ENCODE measurements at regions not wholly inside any gene's neighbourhood (a gene's known extent, or its start where the extent isn't known, plus 50 kb on each side); places are given as distances from the start of the nearest gene placed in this dataset.

DNA sequence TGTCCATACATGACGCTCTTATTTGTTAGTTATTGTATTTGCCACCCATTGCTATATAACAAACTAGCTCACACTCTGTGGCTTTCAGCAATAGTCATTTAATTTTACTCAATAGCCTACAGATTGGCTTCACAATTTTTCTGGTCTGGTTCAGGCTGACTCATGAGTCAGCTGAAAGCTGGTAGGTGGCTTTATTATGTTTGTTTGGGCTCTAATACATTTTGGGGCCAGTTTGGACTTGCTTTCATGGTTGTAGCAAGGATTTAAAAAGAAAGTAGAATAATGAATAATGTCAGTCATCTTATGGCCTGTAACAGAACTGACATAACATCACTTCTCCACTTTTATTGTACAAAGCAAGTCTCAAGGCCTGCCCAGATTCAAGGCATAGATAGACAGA lies 338.7 kb downstream of the LRRIQ3 start:
- Mint-ChIP-seq H3K27me3 (ENCODE audit: insufficient read depth, low read depth, poor library complexity) (peaks cover 1% of the 10 kb centered on the region), H3K27ac (no peak overlapping the region), H3K36me3 (ENCODE audit: low read depth) (no peaks in the 10 kb centered on the region), H3K4me3 (no peak overlapping the region), H3K4me1 (no peaks in the 10 kb centered on the region), H3K9me3 (no peaks in the 10 kb centered on the region)
- H3K27ac ChIP-seq (ENCODE audit: low read depth) = no peak overlapping the region
- H3K4me3 ChIP-seq = no peak overlapping the region
- ATAC-seq = no peak
- no peak overlapping the region for H3K4me2 ChIP-seq
- H4K20me1 ChIP-seq (replicated peaks; ENCODE audit: insufficient read depth) = no peaks in the 10 kb centered on the region
- no peak for TF ChIP-seq POLR2AphosphoS5 (IDR thresholded peaks at IDR 0.05; ENCODE audit: low read depth)
- TF ChIP-seq EZH2 (IDR thresholded peaks at IDR 0.05; ENCODE audit: low read depth, unreplicated experiment) = no peak
- no peak for TF ChIP-seq JUNB (IDR thresholded peaks at IDR 0.05; ENCODE audit: unreplicated experiment)
- TF ChIP-seq, protein P1, sequence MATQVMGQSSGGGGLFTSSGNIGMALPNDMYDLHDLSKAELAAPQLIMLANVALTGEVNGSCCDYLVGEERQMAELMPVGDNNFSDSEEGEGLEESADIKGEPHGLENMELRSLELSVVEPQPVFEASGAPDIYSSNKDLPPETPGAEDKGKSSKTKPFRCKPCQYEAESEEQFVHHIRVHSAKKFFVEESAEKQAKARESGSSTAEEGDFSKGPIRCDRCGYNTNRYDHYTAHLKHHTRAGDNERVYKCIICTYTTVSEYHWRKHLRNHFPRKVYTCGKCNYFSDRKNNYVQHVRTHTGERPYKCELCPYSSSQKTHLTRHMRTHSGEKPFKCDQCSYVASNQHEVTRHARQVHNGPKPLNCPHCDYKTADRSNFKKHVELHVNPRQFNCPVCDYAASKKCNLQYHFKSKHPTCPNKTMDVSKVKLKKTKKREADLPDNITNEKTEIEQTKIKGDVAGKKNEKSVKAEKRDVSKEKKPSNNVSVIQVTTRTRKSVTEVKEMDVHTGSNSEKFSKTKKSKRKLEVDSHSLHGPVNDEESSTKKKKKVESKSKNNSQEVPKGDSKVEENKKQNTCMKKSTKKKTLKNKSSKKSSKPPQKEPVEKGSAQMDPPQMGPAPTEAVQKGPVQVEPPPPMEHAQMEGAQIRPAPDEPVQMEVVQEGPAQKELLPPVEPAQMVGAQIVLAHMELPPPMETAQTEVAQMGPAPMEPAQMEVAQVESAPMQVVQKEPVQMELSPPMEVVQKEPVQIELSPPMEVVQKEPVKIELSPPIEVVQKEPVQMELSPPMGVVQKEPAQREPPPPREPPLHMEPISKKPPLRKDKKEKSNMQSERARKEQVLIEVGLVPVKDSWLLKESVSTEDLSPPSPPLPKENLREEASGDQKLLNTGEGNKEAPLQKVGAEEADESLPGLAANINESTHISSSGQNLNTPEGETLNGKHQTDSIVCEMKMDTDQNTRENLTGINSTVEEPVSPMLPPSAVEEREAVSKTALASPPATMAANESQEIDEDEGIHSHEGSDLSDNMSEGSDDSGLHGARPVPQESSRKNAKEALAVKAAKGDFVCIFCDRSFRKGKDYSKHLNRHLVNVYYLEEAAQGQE (IDR thresholded peaks at IDR 0.05; ENCODE audit: unreplicated experiment) = no peak
- TF ChIP-seq EZH2phosphoT487 (IDR thresholded peaks at IDR 0.05; ENCODE audit: unreplicated experiment) = no peak
- no peak for TF ChIP-seq STAT1 (IDR thresholded peaks at IDR 0.05; ENCODE audit: unreplicated experiment)
- no peak for DNase-seq (ENCODE audit: low spot score)
- H3F3A ChIP-seq (replicated peaks; ENCODE audit: low read depth) = no peaks in the 10 kb centered on the region
- no peaks in the 10 kb centered on the region for H3K4me1 ChIP-seq (ENCODE audit: insufficient read depth)
- no peak overlapping the region for H2AFZ ChIP-seq
- no peaks in the 10 kb centered on the region for H3K79me2 ChIP-seq (replicated peaks; ENCODE audit: insufficient read depth)
- no peaks in the 10 kb centered on the region for H3K9me2 ChIP-seq (ENCODE audit: insufficient read depth)
- no peaks in the 10 kb centered on the region for H3K36me3 ChIP-seq (ENCODE audit: insufficient read depth)
- no peaks in the 10 kb centered on the region for H3K27me3 ChIP-seq (ENCODE audit: insufficient read depth)

DNA sequence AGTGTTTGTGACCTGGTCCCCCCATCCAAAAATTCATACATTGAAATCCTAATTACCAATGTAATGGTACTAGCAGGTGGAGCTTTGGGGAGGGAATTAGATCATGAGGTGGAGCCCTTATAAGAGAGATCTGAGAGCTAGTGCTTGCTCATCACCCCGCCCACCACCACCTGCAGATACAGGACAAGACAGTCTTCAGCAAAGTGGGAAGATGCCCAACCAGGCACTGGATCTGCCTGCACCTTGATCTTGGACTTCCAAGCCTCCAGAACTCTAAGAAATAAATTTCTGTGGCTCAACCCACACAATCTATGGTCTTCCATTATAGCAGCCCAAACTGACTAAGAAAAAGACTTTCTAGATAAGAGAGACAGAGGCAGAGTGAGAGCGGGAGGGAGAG lies 343.4 kb downstream of the LRRIQ3 start:
- H3K4me1 ChIP-seq (ENCODE audit: insufficient read depth) = no peaks in the 10 kb centered on the region
- no peak overlapping the region for H3K27ac Mint-ChIP-seq
- no peaks in the 10 kb centered on the region for H3K79me2 ChIP-seq (replicated peaks; ENCODE audit: insufficient read depth)
- H4K20me1 ChIP-seq (replicated peaks; ENCODE audit: insufficient read depth) = no peaks in the 10 kb centered on the region
- DNase-seq (ENCODE audit: low spot score) (no peak), ATAC-seq (no peak)
- no peaks in the 10 kb centered on the region for H3K9me3 Mint-ChIP-seq
- H3K36me3 Mint-ChIP-seq (ENCODE audit: low read depth) = no peaks in the 10 kb centered on the region
- no peaks in the 10 kb centered on the region for H3F3A ChIP-seq (replicated peaks; ENCODE audit: low read depth)
- no peak overlapping the region for H3K4me3 ChIP-seq
- H3K4me3 Mint-ChIP-seq = no peak overlapping the region
- H3K9me2 ChIP-seq (ENCODE audit: insufficient read depth) = no peaks in the 10 kb centered on the region
- no peak overlapping the region for H3K4me2 ChIP-seq
- no peak overlapping the region for H3K27ac ChIP-seq (ENCODE audit: low read depth)
- no peak overlapping the region for H2AFZ ChIP-seq
- H3K27me3 ChIP-seq (ENCODE audit: insufficient read depth) = no peaks in the 10 kb centered on the region
- no peaks in the 10 kb centered on the region for H3K36me3 ChIP-seq (ENCODE audit: insufficient read depth)
- H3K27me3 Mint-ChIP-seq (ENCODE audit: insufficient read depth, low read depth, poor library complexity) = no peaks in the 10 kb centered on the region
- H3K4me1 Mint-ChIP-seq = no peaks in the 10 kb centered on the region
- TF ChIP-seq EZH2 (IDR thresholded peaks at IDR 0.05; ENCODE audit: low read depth, unreplicated experiment) = no peak
- no peak for TF ChIP-seq STAT1 (IDR thresholded peaks at IDR 0.05; ENCODE audit: unreplicated experiment)
- no peak for TF ChIP-seq POLR2AphosphoS5 (IDR thresholded peaks at IDR 0.05; ENCODE audit: low read depth)
- TF ChIP-seq, protein P2, sequence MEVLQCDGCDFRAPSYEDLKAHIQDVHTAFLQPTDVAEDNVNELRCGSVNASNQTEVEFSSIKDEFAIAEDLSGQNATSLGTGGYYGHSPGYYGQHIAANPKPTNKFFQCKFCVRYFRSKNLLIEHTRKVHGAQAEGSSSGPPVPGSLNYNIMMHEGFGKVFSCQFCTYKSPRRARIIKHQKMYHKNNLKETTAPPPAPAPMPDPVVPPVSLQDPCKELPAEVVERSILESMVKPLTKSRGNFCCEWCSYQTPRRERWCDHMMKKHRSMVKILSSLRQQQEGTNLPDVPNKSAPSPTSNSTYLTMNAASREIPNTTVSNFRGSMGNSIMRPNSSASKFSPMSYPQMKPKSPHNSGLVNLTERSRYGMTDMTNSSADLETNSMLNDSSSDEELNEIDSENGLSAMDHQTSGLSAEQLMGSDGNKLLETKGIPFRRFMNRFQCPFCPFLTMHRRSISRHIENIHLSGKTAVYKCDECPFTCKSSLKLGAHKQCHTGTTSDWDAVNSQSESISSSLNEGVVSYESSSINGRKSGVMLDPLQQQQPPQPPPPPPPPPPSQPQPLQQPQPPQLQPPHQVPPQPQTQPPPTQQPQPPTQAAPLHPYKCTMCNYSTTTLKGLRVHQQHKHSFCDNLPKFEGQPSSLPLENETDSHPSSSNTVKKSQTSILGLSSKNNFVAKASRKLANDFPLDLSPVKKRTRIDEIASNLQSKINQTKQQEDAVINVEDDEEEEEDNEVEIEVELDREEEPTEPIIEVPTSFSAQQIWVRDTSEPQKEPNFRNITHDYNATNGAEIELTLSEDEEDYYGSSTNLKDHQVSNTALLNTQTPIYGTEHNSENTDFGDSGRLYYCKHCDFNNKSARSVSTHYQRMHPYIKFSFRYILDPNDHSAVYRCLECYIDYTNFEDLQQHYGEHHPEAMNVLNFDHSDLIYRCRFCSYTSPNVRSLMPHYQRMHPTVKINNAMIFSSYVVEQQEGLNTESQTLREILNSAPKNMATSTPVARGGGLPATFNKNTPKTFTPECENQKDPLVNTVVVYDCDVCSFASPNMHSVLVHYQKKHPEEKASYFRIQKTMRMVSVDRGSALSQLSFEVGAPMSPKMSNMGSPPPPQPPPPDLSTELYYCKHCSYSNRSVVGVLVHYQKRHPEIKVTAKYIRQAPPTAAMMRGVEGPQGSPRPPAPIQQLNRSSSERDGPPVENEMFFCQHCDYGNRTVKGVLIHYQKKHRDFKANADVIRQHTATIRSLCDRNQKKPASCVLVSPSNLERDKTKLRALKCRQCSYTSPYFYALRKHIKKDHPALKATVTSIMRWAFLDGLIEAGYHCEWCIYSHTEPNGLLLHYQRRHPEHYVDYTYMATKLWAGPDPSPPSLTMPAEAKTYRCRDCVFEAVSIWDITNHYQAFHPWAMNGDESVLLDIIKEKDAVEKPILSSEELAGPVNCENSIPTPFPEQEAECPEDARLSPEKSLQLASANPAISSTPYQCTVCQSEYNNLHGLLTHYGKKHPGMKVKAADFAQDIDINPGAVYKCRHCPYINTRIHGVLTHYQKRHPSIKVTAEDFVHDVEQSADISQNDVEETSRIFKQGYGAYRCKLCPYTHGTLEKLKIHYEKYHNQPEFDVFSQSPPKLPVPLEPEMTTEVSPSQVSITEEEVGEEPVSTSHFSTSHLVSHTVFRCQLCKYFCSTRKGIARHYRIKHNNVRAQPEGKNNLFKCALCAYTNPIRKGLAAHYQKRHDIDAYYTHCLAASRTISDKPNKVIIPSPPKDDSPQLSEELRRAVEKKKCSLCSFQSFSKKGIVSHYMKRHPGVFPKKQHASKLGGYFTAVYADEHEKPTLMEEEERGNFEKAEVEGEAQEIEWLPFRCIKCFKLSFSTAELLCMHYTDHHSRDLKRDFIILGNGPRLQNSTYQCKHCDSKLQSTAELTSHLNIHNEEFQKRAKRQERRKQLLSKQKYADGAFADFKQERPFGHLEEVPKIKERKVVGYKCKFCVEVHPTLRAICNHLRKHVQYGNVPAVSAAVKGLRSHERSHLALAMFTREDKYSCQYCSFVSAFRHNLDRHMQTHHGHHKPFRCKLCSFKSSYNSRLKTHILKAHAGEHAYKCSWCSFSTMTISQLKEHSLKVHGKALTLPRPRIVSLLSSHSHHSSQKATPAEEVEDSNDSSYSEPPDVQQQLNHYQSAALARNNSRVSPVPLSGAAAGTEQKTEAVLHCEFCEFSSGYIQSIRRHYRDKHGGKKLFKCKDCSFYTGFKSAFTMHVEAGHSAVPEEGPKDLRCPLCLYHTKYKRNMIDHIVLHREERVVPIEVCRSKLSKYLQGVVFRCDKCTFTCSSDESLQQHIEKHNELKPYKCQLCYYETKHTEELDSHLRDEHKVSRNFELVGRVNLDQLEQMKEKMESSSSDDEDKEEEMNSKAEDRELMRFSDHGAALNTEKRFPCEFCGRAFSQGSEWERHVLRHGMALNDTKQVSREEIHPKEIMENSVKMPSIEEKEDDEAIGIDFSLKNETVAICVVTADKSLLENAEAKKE (CRISPR knock-in tag; IDR thresholded peaks at IDR 0.05) = no peak
- no peak for TF ChIP-seq CREB1 (CRISPR knock-in tag; IDR thresholded peaks at IDR 0.05; ENCODE audit: low read depth)
- TF ChIP-seq, protein P3, sequence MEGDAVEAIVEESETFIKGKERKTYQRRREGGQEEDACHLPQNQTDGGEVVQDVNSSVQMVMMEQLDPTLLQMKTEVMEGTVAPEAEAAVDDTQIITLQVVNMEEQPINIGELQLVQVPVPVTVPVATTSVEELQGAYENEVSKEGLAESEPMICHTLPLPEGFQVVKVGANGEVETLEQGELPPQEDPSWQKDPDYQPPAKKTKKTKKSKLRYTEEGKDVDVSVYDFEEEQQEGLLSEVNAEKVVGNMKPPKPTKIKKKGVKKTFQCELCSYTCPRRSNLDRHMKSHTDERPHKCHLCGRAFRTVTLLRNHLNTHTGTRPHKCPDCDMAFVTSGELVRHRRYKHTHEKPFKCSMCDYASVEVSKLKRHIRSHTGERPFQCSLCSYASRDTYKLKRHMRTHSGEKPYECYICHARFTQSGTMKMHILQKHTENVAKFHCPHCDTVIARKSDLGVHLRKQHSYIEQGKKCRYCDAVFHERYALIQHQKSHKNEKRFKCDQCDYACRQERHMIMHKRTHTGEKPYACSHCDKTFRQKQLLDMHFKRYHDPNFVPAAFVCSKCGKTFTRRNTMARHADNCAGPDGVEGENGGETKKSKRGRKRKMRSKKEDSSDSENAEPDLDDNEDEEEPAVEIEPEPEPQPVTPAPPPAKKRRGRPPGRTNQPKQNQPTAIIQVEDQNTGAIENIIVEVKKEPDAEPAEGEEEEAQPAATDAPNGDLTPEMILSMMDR (conservative IDR thresholded peaks at IDR 0.05; ENCODE audit: low read depth in 2 of 2) = no peak
- no peak for TF ChIP-seq JUNB (IDR thresholded peaks at IDR 0.05; ENCODE audit: unreplicated experiment)
- no peak for TF ChIP-seq ZNF331 (CRISPR knock-in tag; IDR thresholded peaks at IDR 0.05; ENCODE audit: low read depth)
- no peak for TF ChIP-seq NANOG (IDR thresholded peaks at IDR 0.05; ENCODE audit: borderline replicate concordance)
- TF ChIP-seq EZH2phosphoT487 (IDR thresholded peaks at IDR 0.05; ENCODE audit: unreplicated experiment) = no peak

Data from GM23338 (cell line).